Psoas muscle (tissue), 7 donors: ENCODE measurements at regions not wholly inside any gene's neighbourhood (a gene's known extent, or its start where the extent isn't known, plus 50 kb on each side); places are given as distances from the start of the nearest gene placed in this dataset.

Experiments used
- ATAC-seq, 4 donors: fragments of 200-7000 bp; cut with Tn5 transposase; one replicate each; pipeline ENCODE4 v1.9.1; 2020; ENCODE audit warnings: moderate library complexity in 3 of 4, mild to moderate bottlenecking in 2 of 4
- DNase-seq, 2 donors: peaks; one replicate each; pipeline ENCODE4 v3.0.0-alpha.2; 2020
- H3K27ac ChIP-seq: fragments of 200-600 bp; one replicate; pipeline ENCODE4 v1.8.0; 2022
- H3K27me3 ChIP-seq, 3 donors: fragments of 200-600 bp in 1 of 3; one replicate each; pipeline versions ENCODE4 v1.6.1 to v1.8.0; 2013 to 2022; ENCODE audit warnings: low read length in 2 of 3, mild to moderate bottlenecking in 2 of 3, moderate library complexity in 1 of 3; ENCODE audit not compliant: insufficient read depth in 3 of 3
- H3K36me3 ChIP-seq, 2 donors: fragments of 200-600 bp in 1 of 2; one replicate each; pipeline versions ENCODE4 v1.6.1 to v1.8.0; 2013 to 2022; ENCODE audit warnings: low read depth in 1 of 2, mild to moderate bottlenecking in 1 of 2, moderate library complexity in 1 of 2; ENCODE audit not compliant: insufficient read depth in 1 of 2
- H3K4me1 ChIP-seq: fragments of 200-600 bp; one replicate; pipeline ENCODE4 v1.8.0; 2022
- H3K4me3 ChIP-seq: fragments of 200-600 bp; one replicate; pipeline ENCODE4 v1.8.0; 2022; ENCODE audit warnings: mild to moderate bottlenecking
- H3K9me3 ChIP-seq: fragments of 200-600 bp; one replicate; pipeline ENCODE4 v1.8.0; 2022
- CTCF ChIP-seq: fragments of 200-600 bp; IDR thresholded peaks from one replicate; pipeline ENCODE4 v1.8.0; 2022; ENCODE audit warnings: antibody characterized with exemption
- whole genome bisulfite sequencing, 3 donors: extraction: QIAGEN DNeasy Blood & Tissue Kit; methylation state at CpG; one replicate each; pipeline versions ENCODE4 v1.1.6 to v1.1.7; 2013; 5-methylcytosine and 5-hydroxymethylcytosine counted together
- intact Hi-C, 2 donors: fragments of 100-400 bp; cut with DNase I; formaldehyde crosslinking; loops; one replicate each; pipeline versions ENCODE4 v1.11.0 to v1.14.2; 2022
- donor health status: healthy with polysubstance abuse.
- donor health status: DM: no; HTN: no; CAD: no; lungs with moderate emphysema.
- donor health status: Bipolar disorder and iron deficiency.
- donor health status: healthy.
- donor health status: DM: yes; HTN: yes; CAD: no.
- donor health status: DM: no; HTN: no; CAD: no.
- donor health status: DM: yes; HTN: yes; CAD: no.

- whole genome bisulfite sequencing, 3 donors, result 84 to 92% (median 90%) methylated on average over 5 of the region's 5 CpGs
Observed at GRCh38 chr1:71190843-71191242, 110.0 kb upstream of the ZRANB2 start.

GRCh38 chr1:71184410-71184809, 103.6 kb upstream of the ZRANB2 start:
- Histone ChIP-seq H3K27me3 (no peaks in the 10 kb centered on the region), H3K4me3 (no peak overlapping the region), H3K36me3 (no peaks in the 10 kb centered on the region), H3K9me3 (no peaks in the 10 kb centered on the region), H3K4me1 (no peaks in the 10 kb centered on the region), H3K27ac (no peak overlapping the region)
- no peak for TF ChIP-seq CTCF
- intact Hi-C loops, result no loop called here
- WGBS, 3 donors, result 92 to 94% (median 94%) methylated on average over 6 of the region's 6 CpGs
- ATAC-seq (no peak), DNase-seq (no peak)

More at GRCh38 chr1:71190843-71191242, 110.0 kb upstream of the ZRANB2 start:
- ATAC-seq, result no peak
- H3K9me3 ChIP-seq, result no peaks in the 10 kb centered on the region
- H3K4me1 ChIP-seq, result no peaks in the 10 kb centered on the region
- H3K27me3 ChIP-seq, result no peaks in the 10 kb centered on the region
- TF ChIP-seq CTCF, result no peak
- no peak for DNase-seq
- no peaks in the 10 kb centered on the region for H3K36me3 ChIP-seq
- no peak overlapping the region for H3K4me3 ChIP-seq
- no peak overlapping the region for H3K27ac ChIP-seq
- intact Hi-C loops, result loop anchor here in 1 of 2 donors (10.0 kb wide), 1 partner anchor 334 kb away; no protein-coding TSS in a partner anchor

- no peak overlapping the region for H3K27ac ChIP-seq
- DNase-seq (no peak), ATAC-seq (no peak)
- intact Hi-C loops, result no loop called here
- no peaks in the 10 kb centered on the region for H3K4me1 ChIP-seq
- H3K4me3 ChIP-seq, result no peak overlapping the region
- TF ChIP-seq CTCF, result no peak
- no peaks in the 10 kb centered on the region for H3K36me3 ChIP-seq
- H3K27me3 ChIP-seq, result no peaks in the 10 kb centered on the region
- H3K9me3 ChIP-seq, result no peaks in the 10 kb centered on the region
Observed at GRCh38 chr1:71179997-71180396, 99.2 kb upstream of the ZRANB2 start.

- TF ChIP-seq CTCF, result no peak
- DNase-seq, result no peak
- no peaks in the 10 kb centered on the region for H3K9me3 ChIP-seq
- H3K4me3 ChIP-seq, result no peak overlapping the region
- ATAC-seq, result no peak
- no peaks in the 10 kb centered on the region for H3K36me3 ChIP-seq
- no peak overlapping the region for H3K27ac ChIP-seq
- WGBS, 3 donors, result 15 to 31% (median 18%) methylated on average over 1 of the region's 1 CpG
- H3K27me3 ChIP-seq, result no peaks in the 10 kb centered on the region
- no peaks in the 10 kb centered on the region for H3K4me1 ChIP-seq
- intact Hi-C loops, result no loop called here
Observed at GRCh38 chr1:71170925-71171324, 90.1 kb upstream of the ZRANB2 start.

GRCh38 chr1:71167505-71167904, 86.7 kb upstream of the ZRANB2 start:
- intact Hi-C loops, result no loop called here
- no peak overlapping the region for H3K27ac ChIP-seq
- 51 to 66% (median 58%) methylated on average over 2 of the region's 2 CpGs for WGBS, 3 donors
- H3K36me3 ChIP-seq, result no peaks in the 10 kb centered on the region
- H3K27me3 ChIP-seq, result no peaks in the 10 kb centered on the region
- no peak for ATAC-seq
- TF ChIP-seq CTCF, result no peak
- H3K9me3 ChIP-seq, result no peaks in the 10 kb centered on the region
- H3K4me1 ChIP-seq, result no peaks in the 10 kb centered on the region
- no peak for DNase-seq
- H3K4me3 ChIP-seq, result no peak overlapping the region
